A549 (cell line): ENCODE measurements at regions not wholly inside any gene's neighbourhood (a gene's known extent, or its start where the extent isn't known, plus 50 kb on each side); places are given as distances from the start of the nearest gene placed in this dataset.

Experiments
- ATAC-seq, 2 experiments: fragments of 200-7000 bp in 1 of 2; fragments of >200 bp in 1 of 2; cut with Nextera tagmentation in 1 of 2; cut with Tn5 transposase in 1 of 2; 3 replicates each; pipeline versions ENCODE4 v1.8.0 to v1.9.1; 2018 to 2020; ENCODE audit warnings: mild to moderate bottlenecking in 1 of 2, moderate library complexity in 1 of 2
- CTCF ChIA-PET: fragments of 300-600 bp; sonication (Branson Sonifier 250); formaldehyde crosslinking; extraction: SDS; loops from one replicate; lab custom pipeline; 2021; ENCODE audit warnings: antibody characterized with exemption, inconsistent platforms; lab: Yijun Ruan, JAX
- POLR2A ChIA-PET: fragments of 350-600 bp; formaldehyde crosslinking; extraction: SDS; loops from one replicate; lab custom pipeline; 2021; ENCODE audit warnings: antibody characterized with exemption, inconsistent platforms; lab: Yijun Ruan, JAX
- DNase-seq, 2 experiments: peaks; one replicate each; pipeline versions ENCODE4 v3.0.0 to v3.0.0-alpha.2; 2011 to 2016; ENCODE audit warnings: low read depth in 1 of 2, low spot score in 1 of 2
- FAIRE-seq: peaks from 2 replicates; lab custom pipeline; 2011; peaks lifted over from hg19 to GRCh38; lab: Jason Lieb, UNC
- H3K27ac ChIP-seq, 2 experiments: fragments of >200 bp; sonication (Bioruptor Twin); formaldehyde crosslinking; 3 replicates each; pipeline ENCODE4 v1.5.1; 2016 to 2017
- H3K4me1 ChIP-seq: fragments of >200 bp; sonication (Bioruptor Twin); formaldehyde crosslinking; 3 replicates; pipeline ENCODE4 v1.6.1; 2016
- H3K4me2 ChIP-seq: fragments of >200 bp; sonication (Bioruptor Twin); formaldehyde crosslinking; 3 replicates; pipeline ENCODE4 v1.6.1; 2016
- H3K4me3 ChIP-seq: fragments of >200 bp; sonication (Bioruptor Twin); formaldehyde crosslinking; 3 replicates; pipeline ENCODE4 v1.5.1; 2016
- H3K9me3 ChIP-seq: fragments of >200 bp; sonication (Bioruptor Twin); formaldehyde crosslinking; 3 replicates; pipeline ENCODE4 v1.6.1; 2016
- CHD2 ChIP-seq: fragments of 150-350 bp; IDR thresholded peaks from 2 replicates; pipeline ENCODE4 v1.6.1; 2014; ENCODE audit warnings: low read length; ENCODE audit not compliant: partially characterized antibody
- EHF ChIP-seq: fragments of 250-450 bp; sonication (Bioruptor Pico); IDR thresholded peaks from 2 replicates; pipeline ENCODE4 v1.5.0; 2020; ENCODE audit warnings: mild to moderate bottlenecking
- EHMT2 ChIP-seq: fragments of 200-600 bp; sonication (generic); IDR thresholded peaks from 2 replicates; pipeline ENCODE4 v1.6.1; 2016; ENCODE audit warnings: antibody characterized with exemption, low read depth, mild to moderate bottlenecking, moderate library complexity
- EP300 ChIP-seq, 2 experiments: fragments of >200 bp; sonication (Bioruptor Twin); formaldehyde crosslinking; IDR thresholded peaks; 2 replicates in 1 of 2; 3 replicates in 1 of 2; pipeline ENCODE4 v1.6.1; 2016 to 2017
- FOSL2 ChIP-seq, 2 experiments: fragments of 450-650 bp in 1 of 2; fragments of >200 bp in 1 of 2; sonication (Bioruptor Twin) in 1 of 2; formaldehyde crosslinking; IDR thresholded peaks; 2 replicates each; pipeline versions ENCODE4 v1.5.0 to v1.6.1; 2016 to 2020; ENCODE audit warnings: mild to moderate bottlenecking in 1 of 2, moderate library complexity in 1 of 2
- HDAC2 ChIP-seq: fragments of 200-600 bp; sonication (generic); IDR thresholded peaks from 2 replicates; pipeline ENCODE4 v1.6.1; 2016
- HMGXB4 ChIP-seq: fragments of 250-450 bp; sonication (Bioruptor Pico); IDR thresholded peaks from 2 replicates; pipeline ENCODE4 v1.5.0; 2021; ENCODE audit warnings: mild to moderate bottlenecking, moderate library complexity, borderline replicate concordance
- HOXB13 ChIP-seq: fragments of 250-450 bp; sonication (Bioruptor Pico); IDR thresholded peaks from 2 replicates; pipeline ENCODE4 v1.5.0; 2020; ENCODE audit warnings: low read depth, mild to moderate bottlenecking, moderate library complexity
- JUN ChIP-seq, 2 experiments: fragments of >200 bp; sonication (Bioruptor Twin); formaldehyde crosslinking; IDR thresholded peaks; 2 replicates in 1 of 2; 3 replicates in 1 of 2; pipeline ENCODE4 v1.6.1; 2016 to 2017
- KDM1A ChIP-seq: fragments of 200-600 bp; sonication (generic); IDR thresholded peaks from 2 replicates; pipeline ENCODE4 v1.6.1; 2016; ENCODE audit warnings: low read depth, mild to moderate bottlenecking
- POLR2A ChIP-seq: IDR thresholded peaks from 2 replicates; pipeline ENCODE4 v1.6.1; 2012; ENCODE audit warnings: mild to moderate bottlenecking, low read length
- RAD21 ChIP-seq, 2 experiments: fragments of >200 bp in 1 of 2; sonication (Bioruptor Twin) in 1 of 2; formaldehyde crosslinking in 1 of 2; IDR thresholded peaks in 1 of 2; conservative IDR thresholded peaks in 1 of 2; 2 replicates in 1 of 2; 3 replicates in 1 of 2; pipeline ENCODE4 v1.6.1; 2012 to 2018; ENCODE audit warnings: inconsistent platforms in 1 of 2
- RARB ChIP-seq: fragments of 250-450 bp; sonication (Bioruptor Pico); IDR thresholded peaks from 2 replicates; pipeline ENCODE4 v1.8.0; 2021; ENCODE audit warnings: mild to moderate bottlenecking, moderate library complexity
- RFX5 ChIP-seq: fragments of 450-650 bp; IDR thresholded peaks from 2 replicates; pipeline ENCODE4 v1.7.1; 2014; ENCODE audit warnings: antibody characterized with exemption, mild to moderate bottlenecking, moderate library complexity
- RNF2 ChIP-seq: fragments of 200-600 bp; sonication (generic); IDR thresholded peaks from 2 replicates; pipeline ENCODE4 v1.6.1; 2016; ENCODE audit warnings: low read depth, mild to moderate bottlenecking, antibody characterized with exemption, moderate library complexity, borderline replicate concordance
- SMC3 ChIP-seq: fragments of >200 bp; sonication (Bioruptor Twin); formaldehyde crosslinking; IDR thresholded peaks from 3 replicates; pipeline ENCODE4 v1.6.1; 2018; ENCODE audit warnings: inconsistent platforms
- TFCP2L1 ChIP-seq: fragments of 250-450 bp; sonication (Bioruptor Pico); IDR thresholded peaks from 2 replicates; pipeline ENCODE4 v1.5.0; 2021; ENCODE audit warnings: mild to moderate bottlenecking
- ZC3H11A ChIP-seq: fragments of 450-650 bp; IDR thresholded peaks from 2 replicates; pipeline ENCODE4 v1.6.1; 2014; ENCODE audit warnings: antibody characterized with exemption, mild to moderate bottlenecking
- WGBS: methylation state at CpG from one replicate; pipeline ENCODE4 v1.1.6; 2017; ENCODE audit errors: missing lambda C conversion rate; 5-methylcytosine and 5-hydroxymethylcytosine counted together
- TF ChIP-seq, protein P1 (sequence below): IDR thresholded peaks from 2 replicates; pipeline ENCODE4 v1.6.1; 2012; ENCODE audit warnings: low read depth, borderline replicate concordance
- TF ChIP-seq, protein P2 (sequence below): IDR thresholded peaks from 2 replicates; pipeline ENCODE4 v1.6.1; 2012
- TF ChIP-seq, protein P3 (sequence below): fragments of >200 bp; sonication (Bioruptor Twin); formaldehyde crosslinking; IDR thresholded peaks from 2 replicates; pipeline ENCODE4 v1.6.1; 2016
- TF ChIP-seq, protein P4 (sequence below): fragments of 150-350 bp; IDR thresholded peaks from 2 replicates; pipeline ENCODE4 v1.6.1; 2014; ENCODE audit warnings: low read depth, mild to moderate bottlenecking, low read length

- no peaks in the 10 kb centered on the region for H3K4me1 ChIP-seq
- ChIA-PET POLR2A (no interaction called here), CTCF (no interaction called here)
- no peak for DNase-seq
- H3K4me3 ChIP-seq = no peak overlapping the region
- TF ChIP-seq KDM1A = no peak
- TF ChIP-seq RNF2 = no peak
- no peak for TF ChIP-seq EP300 (IDR thresholded peaks at IDR 0.05)
- TF ChIP-seq FOSL2 (IDR thresholded peaks at IDR 0.05) = no peak
- no peak for TF ChIP-seq FOSL2 (CRISPR knock-in tag; IDR thresholded peaks at IDR 0.05)
- TF ChIP-seq HDAC2 = no peak
- no peak for TF ChIP-seq ZC3H11A
- TF ChIP-seq POLR2A = no peak
- no peak for TF ChIP-seq RARB
- TF ChIP-seq, protein P1, sequence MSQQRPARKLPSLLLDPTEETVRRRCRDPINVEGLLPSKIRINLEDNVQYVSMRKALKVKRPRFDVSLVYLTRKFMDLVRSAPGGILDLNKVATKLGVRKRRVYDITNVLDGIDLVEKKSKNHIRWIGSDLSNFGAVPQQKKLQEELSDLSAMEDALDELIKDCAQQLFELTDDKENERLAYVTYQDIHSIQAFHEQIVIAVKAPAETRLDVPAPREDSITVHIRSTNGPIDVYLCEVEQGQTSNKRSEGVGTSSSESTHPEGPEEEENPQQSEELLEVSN = no peak
- H3K9me3 ChIP-seq = no peaks in the 10 kb centered on the region
- no peak for FAIRE-seq
- no peak overlapping the region for H3K4me2 ChIP-seq
- H3K27ac ChIP-seq = no peak overlapping the region
- ATAC-seq = no peak
- WGBS = 10% methylated on average over 4 of the region's 4 CpGs
Observed at GRCh38 chr2:33917252-33917651, 318.2 kb upstream of the FAM98A start.

GRCh38 chr2:33913071-33913616 is 314.0 kb upstream of the FAM98A start:
- TF ChIP-seq POLR2A (no peak), EHMT2 (no peak), HMGXB4 (CRISPR knock-in tag) (no peak), RFX5 (no peak), RAD21 (conservative IDR thresholded peaks at IDR 0.05 in 1 of 2, IDR thresholded peaks at IDR 0.05 in 1 of 2) (no peak), JUN (IDR thresholded peaks at IDR 0.05) (no peak), HOXB13 (CRISPR knock-in tag) (no peak), SMC3 (no peak), TFCP2L1 (CRISPR knock-in tag) (no peak), CHD2 (no peak), EHF (CRISPR knock-in tag) (no peak)
- TF ChIP-seq, protein P2, sequence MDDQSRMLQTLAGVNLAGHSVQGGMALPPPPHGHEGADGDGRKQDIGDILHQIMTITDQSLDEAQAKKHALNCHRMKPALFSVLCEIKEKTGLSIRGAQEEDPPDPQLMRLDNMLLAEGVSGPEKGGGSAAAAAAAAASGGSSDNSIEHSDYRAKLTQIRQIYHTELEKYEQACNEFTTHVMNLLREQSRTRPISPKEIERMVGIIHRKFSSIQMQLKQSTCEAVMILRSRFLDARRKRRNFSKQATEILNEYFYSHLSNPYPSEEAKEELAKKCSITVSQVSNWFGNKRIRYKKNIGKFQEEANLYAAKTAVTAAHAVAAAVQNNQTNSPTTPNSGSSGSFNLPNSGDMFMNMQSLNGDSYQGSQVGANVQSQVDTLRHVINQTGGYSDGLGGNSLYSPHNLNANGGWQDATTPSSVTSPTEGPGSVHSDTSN = no peak
- TF ChIP-seq, protein P1 = no peak
- TF ChIP-seq, protein P3, sequence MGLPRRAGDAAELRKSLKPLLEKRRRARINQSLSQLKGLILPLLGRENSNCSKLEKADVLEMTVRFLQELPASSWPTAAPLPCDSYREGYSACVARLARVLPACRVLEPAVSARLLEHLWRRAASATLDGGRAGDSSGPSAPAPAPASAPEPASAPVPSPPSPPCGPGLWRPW = no peak
- TF ChIP-seq, protein P4, sequence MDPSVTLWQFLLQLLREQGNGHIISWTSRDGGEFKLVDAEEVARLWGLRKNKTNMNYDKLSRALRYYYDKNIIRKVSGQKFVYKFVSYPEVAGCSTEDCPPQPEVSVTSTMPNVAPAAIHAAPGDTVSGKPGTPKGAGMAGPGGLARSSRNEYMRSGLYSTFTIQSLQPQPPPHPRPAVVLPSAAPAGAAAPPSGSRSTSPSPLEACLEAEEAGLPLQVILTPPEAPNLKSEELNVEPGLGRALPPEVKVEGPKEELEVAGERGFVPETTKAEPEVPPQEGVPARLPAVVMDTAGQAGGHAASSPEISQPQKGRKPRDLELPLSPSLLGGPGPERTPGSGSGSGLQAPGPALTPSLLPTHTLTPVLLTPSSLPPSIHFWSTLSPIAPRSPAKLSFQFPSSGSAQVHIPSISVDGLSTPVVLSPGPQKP = no peak
- 2% methylated on average over 1 of the region's 1 CpG for WGBS
- Histone ChIP-seq H3K9me3 (no peaks in the 10 kb centered on the region), H3K4me3 (no peak overlapping the region), H3K4me1 (no peaks in the 10 kb centered on the region), H3K27ac (no peak overlapping the region), H3K4me2 (no peak overlapping the region)
- FAIRE-seq (no peak), ATAC-seq (no peak), DNase-seq (no peak)
- POLR2A ChIA-PET = no interaction called here
- CTCF ChIA-PET = no interaction called here
